GM12878 (cell line): ENCODE measurements at regions not wholly inside any gene's neighbourhood (a gene's known extent, or its start where the extent isn't known, plus 50 kb on each side); places are given as distances from the start of the nearest gene placed in this dataset.

Source experiments
- ATAC-seq: fragments of 200-7000 bp; cut with Tn5 transposase; 3 replicates; pipeline ENCODE4 v1.9.1; 2020; ENCODE audit warnings: mild to moderate bottlenecking, moderate library complexity
- BruUV-seq: library from RNA; stranded (reverse); fragments of 400-500 nt; replicated peaks from 2 replicates; lab custom pipeline; 2021; lab: Mats Ljungman, UMichigan
- CTCF ChIA-PET: fragments of 300-600 bp; sonication (Branson Sonifier 250); formaldehyde crosslinking; extraction: SDS; loops from one replicate; lab custom pipeline; 2021; ENCODE audit warnings: inconsistent platforms; lab: Yijun Ruan, JAX
- POLR2A ChIA-PET: fragments of 350-600 bp; formaldehyde crosslinking; extraction: SDS; loops from one replicate; lab custom pipeline; 2021; ENCODE audit warnings: inconsistent platforms; lab: Charles Lee
- RAD21 ChIA-PET: fragments of 300-600 bp; sonication (Branson Sonifier 250); formaldehyde crosslinking; loops from one replicate; lab custom pipeline; 2023; ENCODE audit warnings: antibody characterized with exemption; ENCODE audit not compliant: unreplicated experiment; lab: Charles Lee
- SMC1A ChIA-PET: fragments of 300-600 bp; sonication (Branson Sonifier 250); formaldehyde crosslinking; loops from one replicate; lab custom pipeline; 2023; ENCODE audit not compliant: unreplicated experiment, uncharacterized antibody; lab: Charles Lee
- DNase-seq: peaks from one replicate; pipeline ENCODE4 v3.0.0-alpha.2; 2011; ENCODE audit warnings: low read depth, low spot score
- FAIRE-seq: peaks from 3 replicates; lab custom pipeline; 2011; peaks lifted over from hg19 to GRCh38; lab: Jason Lieb, UNC
- H2AFZ ChIP-seq: 2 replicates; pipeline ENCODE4 v1.6.0; 2011; ENCODE audit warnings: low read depth, low read length, control low read depth; ENCODE audit not compliant: control insufficient read depth
- H3K27ac ChIP-seq: 2 replicates; pipeline ENCODE4 v1.5.1; 2011; ENCODE audit warnings: control low read depth; ENCODE audit not compliant: control insufficient read depth, insufficient read depth
- H3K27me3 ChIP-seq, 2 experiments: replicated peaks in 1 of 2; 2 replicates each; pipeline versions ENCODE4 v1.6.0 to v1.6.1; 2011; ENCODE audit warnings: low read length in 1 of 2; ENCODE audit not compliant: control insufficient read depth in 2 of 2, insufficient read depth in 2 of 2
- H3K36me3 ChIP-seq, 2 experiments: 2 replicates each; pipeline ENCODE4 v1.5.1; 2011; ENCODE audit warnings: low read length in 1 of 2; ENCODE audit not compliant: control insufficient read depth in 2 of 2, insufficient read depth in 2 of 2
- H3K4me1 ChIP-seq: 2 replicates; pipeline ENCODE4 v1.6.1; 2011; ENCODE audit warnings: mild to moderate bottlenecking, low read length, moderate library complexity, mixed read lengths; ENCODE audit not compliant: control insufficient read depth, insufficient read depth
- H3K4me2 ChIP-seq: 2 replicates; pipeline ENCODE4 v1.6.0; 2011; ENCODE audit warnings: control low read depth; ENCODE audit not compliant: control insufficient read depth, insufficient read depth
- H3K4me3 ChIP-seq: fragments of 200-600 bp; sonication (generic); 2 replicates; pipeline ENCODE4 v1.5.1; 2016
- H3K79me2 ChIP-seq: 2 replicates; pipeline ENCODE4 v1.6.0; 2011; ENCODE audit warnings: low read length; ENCODE audit not compliant: control insufficient read depth, insufficient read depth
- H3K9ac ChIP-seq: 2 replicates; pipeline ENCODE4 v1.8.0; 2011; ENCODE audit warnings: low read length, control low read depth, mixed read lengths; ENCODE audit not compliant: control insufficient read depth, insufficient read depth
- H3K9me3 ChIP-seq: replicated peaks from 3 replicates; pipeline ENCODE4 v1.5.1; 2011; ENCODE audit warnings: mild to moderate bottlenecking, low read length; ENCODE audit not compliant: control insufficient read depth, insufficient read depth
- H4K20me1 ChIP-seq: 2 replicates; pipeline ENCODE4 v1.6.0; 2011; ENCODE audit not compliant: control insufficient read depth, insufficient read depth
- CEBPB ChIP-seq, 2 experiments: fragments of 150-350 bp in 1 of 2; IDR thresholded peaks; 2 replicates each; pipeline ENCODE4 v1.6.1; 2012 to 2014; ENCODE audit warnings: low read depth in 2 of 2, low read length in 2 of 2, borderline replicate concordance in 1 of 2, inconsistent platforms in 1 of 2
- CREM ChIP-seq: IDR thresholded peaks from 2 replicates; pipeline ENCODE4 v1.6.1; 2014; ENCODE audit warnings: antibody characterized with exemption, low read depth
- DPF2 ChIP-seq: fragments of 450-650 bp; IDR thresholded peaks from 2 replicates; pipeline ENCODE4 v1.6.1; 2017; ENCODE audit warnings: mild to moderate bottlenecking
- EED ChIP-seq: sonication (generic); IDR thresholded peaks from 2 replicates; pipeline ENCODE4 v1.6.1; 2016; ENCODE audit warnings: antibody characterized with exemption, low read depth
- IKZF1 ChIP-seq: fragments of 450-650 bp; conservative IDR thresholded peaks from 2 replicates; pipeline ENCODE4 v1.6.1; 2017; ENCODE audit warnings: antibody characterized with exemption, mild to moderate bottlenecking
- IRF5 ChIP-seq: fragments of 450-650 bp; IDR thresholded peaks from 2 replicates; pipeline ENCODE4 v1.6.1; 2017; ENCODE audit warnings: borderline replicate concordance
- JUND ChIP-seq: IDR thresholded peaks from 2 replicates; pipeline ENCODE4 v1.6.1; 2012; ENCODE audit warnings: low read depth, mild to moderate bottlenecking, low read length, improper control_type of control experiment, moderate library complexity
- KLF5 ChIP-seq: fragments of 450-650 bp; IDR thresholded peaks from 2 replicates; pipeline ENCODE4 v1.6.1; 2014; ENCODE audit warnings: mild to moderate bottlenecking; ENCODE audit not compliant: partially characterized antibody
- LARP7 ChIP-seq: fragments of 450-650 bp; IDR thresholded peaks from 2 replicates; pipeline ENCODE4 v1.6.1; 2017; ENCODE audit warnings: mild to moderate bottlenecking
- NR2F1 ChIP-seq: fragments of 450-650 bp; conservative IDR thresholded peaks from 2 replicates; pipeline ENCODE4 v1.6.1; 2017; ENCODE audit warnings: mild to moderate bottlenecking
- SMAD5 ChIP-seq: IDR thresholded peaks from 2 replicates; pipeline ENCODE4 v1.6.1; 2016; ENCODE audit warnings: antibody characterized with exemption, low read depth
- SREBF2 ChIP-seq: IDR thresholded peaks from 2 replicates; pipeline ENCODE4 v1.6.1; 2012; ENCODE audit warnings: mild to moderate bottlenecking, low read length
- SUZ12 ChIP-seq: fragments of 200-600 bp; sonication (generic); IDR thresholded peaks from one replicate; pipeline ENCODE4 v1.6.1; 2018; ENCODE audit warnings: antibody characterized with exemption, mild to moderate bottlenecking; ENCODE audit not compliant: unreplicated experiment
- YY1 ChIP-seq: IDR thresholded peaks from 2 replicates; pipeline ENCODE4 v1.6.1; 2011; ENCODE audit warnings: low read depth, mild to moderate bottlenecking, low read length
- WGBS: methylation state at CpG from one replicate; pipeline ENCODE4 v1.1.6; 2016; ENCODE audit warnings: low lambda C conversion rate; ENCODE audit not compliant: insufficient replicate concordance, insufficient coverage; ENCODE audit errors: missing lambda C conversion rate; 5-methylcytosine and 5-hydroxymethylcytosine counted together
- in situ Hi-C: fragments of 300-500 bp; cut with MboI; formaldehyde crosslinking; loops from 9 replicates; pipeline ENCODE4 v1.14.3; 2018; ENCODE audit warnings: mixed read lengths
- intact Hi-C: fragments of 100-400 bp; cut with micrococcal nuclease; formaldehyde crosslinking; loops from one replicate; pipeline ENCODE4 v1.14.2; 2022; ENCODE audit not compliant: unreplicated experiment
- TF ChIP-seq, protein P1 (sequence below): IDR thresholded peaks from 2 replicates; pipeline ENCODE4 v1.6.1; 2011; ENCODE audit warnings: mild to moderate bottlenecking, low read depth, low read length, moderate library complexity; ENCODE audit not compliant: insufficient replicate concordance
- TF ChIP-seq, protein P2 (sequence below): fragments of 450-650 bp; conservative IDR thresholded peaks from 2 replicates; pipeline ENCODE4 v1.6.1; 2017; ENCODE audit warnings: mild to moderate bottlenecking, moderate library complexity
- TF ChIP-seq, protein P3 (sequence below): IDR thresholded peaks from 2 replicates; pipeline ENCODE4 v1.6.1; 2011; ENCODE audit warnings: borderline replicate concordance, low read depth, mild to moderate bottlenecking, moderate library complexity, low read length; ENCODE audit not compliant: insufficient read depth, poor library complexity, severe bottlenecking

- TF ChIP-seq, protein P1, sequence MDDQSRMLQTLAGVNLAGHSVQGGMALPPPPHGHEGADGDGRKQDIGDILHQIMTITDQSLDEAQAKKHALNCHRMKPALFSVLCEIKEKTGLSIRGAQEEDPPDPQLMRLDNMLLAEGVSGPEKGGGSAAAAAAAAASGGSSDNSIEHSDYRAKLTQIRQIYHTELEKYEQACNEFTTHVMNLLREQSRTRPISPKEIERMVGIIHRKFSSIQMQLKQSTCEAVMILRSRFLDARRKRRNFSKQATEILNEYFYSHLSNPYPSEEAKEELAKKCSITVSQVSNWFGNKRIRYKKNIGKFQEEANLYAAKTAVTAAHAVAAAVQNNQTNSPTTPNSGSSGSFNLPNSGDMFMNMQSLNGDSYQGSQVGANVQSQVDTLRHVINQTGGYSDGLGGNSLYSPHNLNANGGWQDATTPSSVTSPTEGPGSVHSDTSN, result no peak
- TF ChIP-seq EED, result no peak
Measured at GRCh38 chr2:150605664-150606063, 118.2 kb upstream of the RND3 start (continued).

DNA sequence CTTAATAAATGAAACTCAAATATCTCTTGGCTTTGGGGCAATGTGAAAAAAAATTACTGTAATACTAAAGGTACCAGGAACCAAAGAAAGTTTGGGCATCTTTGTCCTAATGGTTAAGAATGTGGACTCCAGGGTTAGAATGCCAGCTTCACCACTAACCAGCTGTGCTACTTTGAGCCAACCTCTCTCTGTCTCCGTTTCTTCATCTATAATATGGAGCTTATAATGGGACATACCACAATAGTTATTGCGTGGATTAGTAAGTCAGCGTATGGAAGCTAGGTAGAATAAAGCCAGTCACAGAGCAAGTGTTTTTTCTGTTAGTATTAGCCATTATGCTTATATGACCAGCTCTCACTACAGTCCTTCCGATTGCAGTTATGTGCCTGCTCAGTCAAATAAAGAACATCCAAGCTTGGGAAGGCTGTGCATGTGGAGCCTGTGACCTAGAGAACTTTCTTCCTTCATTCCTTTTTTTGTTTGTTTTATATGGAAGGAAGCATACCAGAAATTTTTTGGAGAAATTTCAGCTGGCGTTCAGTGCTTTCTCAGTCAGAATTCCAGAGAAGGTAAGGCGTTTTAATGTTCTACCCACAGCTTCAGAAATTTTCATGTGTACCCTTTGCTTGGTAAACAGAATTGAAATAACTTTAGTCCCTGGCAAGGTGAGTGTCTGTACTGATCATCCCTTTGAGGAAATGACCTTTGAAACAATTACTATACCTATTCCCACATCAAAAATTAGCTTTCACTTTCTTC, 114.0 kb upstream of the RND3 start:
- no peaks in the 10 kb centered on the region for H3K9me3 ChIP-seq
- FAIRE-seq (no peak), DNase-seq (no peak), ATAC-seq (no peak; the same call in 2 of the 3 replicates)
- ChIA-PET RAD21 (interaction anchor here (0.6 to 5.0 kb wide), 25 partner anchors 8 to 125 kb away, joined by 3 to 41 read pairs (median 7); no protein-coding TSS in a partner anchor), SMC1A (interaction anchor here (0.6 to 3.9 kb wide), 44 partner anchors 9 to 1006 kb away, joined by 3 to 39 read pairs (median 5); no protein-coding TSS in a partner anchor), CTCF (interaction anchor here (0.7 to 3.7 kb wide), 35 partner anchors 8 to 808 kb away, joined by 3 to 40 read pairs (median 5); no protein-coding TSS in a partner anchor), POLR2A (interaction anchor here (0.7 to 2.7 kb wide), 10 partner anchors 15 to 134 kb away, joined by 3 to 8 read pairs (median 4); no protein-coding TSS in a partner anchor)
- 46% methylated on average over 6 of the region's 6 CpGs for WGBS
- H3K27ac ChIP-seq, result no peak overlapping the region
- H3K4me2 ChIP-seq, result no peak overlapping the region
- H3K79me2 ChIP-seq, result no peaks in the 10 kb centered on the region
- no peak overlapping the region for H3K4me3 ChIP-seq
- in situ Hi-C loops, result no loop called here
- intact Hi-C loops, result loop anchor here (5.0 kb wide), 1 partner anchor 451 kb away; no protein-coding TSS in a partner anchor
- H4K20me1 ChIP-seq, result no peaks in the 10 kb centered on the region
- H3K36me3 ChIP-seq, result no peaks in the 10 kb centered on the region
- no peak overlapping the region for H3K9ac ChIP-seq
- no TSS peak for BruUV-seq
- no peaks in the 10 kb centered on the region for H3K27me3 ChIP-seq
- H2AFZ ChIP-seq, result no peak overlapping the region
- H3K4me1 ChIP-seq, result no peaks in the 10 kb centered on the region
- TF ChIP-seq SMAD5, result no peak
- no peak for TF ChIP-seq DPF2
- TF ChIP-seq SREBF2, result no peak
- TF ChIP-seq CREM, result no peak
- no peak for TF ChIP-seq IKZF1
- no peak for TF ChIP-seq YY1
- TF ChIP-seq IRF5, result no peak
- TF ChIP-seq, protein P2, sequence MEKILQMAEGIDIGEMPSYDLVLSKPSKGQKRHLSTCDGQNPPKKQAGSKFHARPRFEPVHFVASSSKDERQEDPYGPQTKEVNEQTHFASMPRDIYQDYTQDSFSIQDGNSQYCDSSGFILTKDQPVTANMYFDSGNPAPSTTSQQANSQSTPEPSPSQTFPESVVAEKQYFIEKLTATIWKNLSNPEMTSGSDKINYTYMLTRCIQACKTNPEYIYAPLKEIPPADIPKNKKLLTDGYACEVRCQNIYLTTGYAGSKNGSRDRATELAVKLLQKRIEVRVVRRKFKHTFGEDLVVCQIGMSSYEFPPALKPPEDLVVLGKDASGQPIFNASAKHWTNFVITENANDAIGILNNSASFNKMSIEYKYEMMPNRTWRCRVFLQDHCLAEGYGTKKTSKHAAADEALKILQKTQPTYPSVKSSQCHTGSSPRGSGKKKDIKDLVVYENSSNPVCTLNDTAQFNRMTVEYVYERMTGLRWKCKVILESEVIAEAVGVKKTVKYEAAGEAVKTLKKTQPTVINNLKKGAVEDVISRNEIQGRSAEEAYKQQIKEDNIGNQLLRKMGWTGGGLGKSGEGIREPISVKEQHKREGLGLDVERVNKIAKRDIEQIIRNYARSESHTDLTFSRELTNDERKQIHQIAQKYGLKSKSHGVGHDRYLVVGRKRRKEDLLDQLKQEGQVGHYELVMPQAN, result no peak
- no peak for TF ChIP-seq SUZ12
- TF ChIP-seq, protein P3, sequence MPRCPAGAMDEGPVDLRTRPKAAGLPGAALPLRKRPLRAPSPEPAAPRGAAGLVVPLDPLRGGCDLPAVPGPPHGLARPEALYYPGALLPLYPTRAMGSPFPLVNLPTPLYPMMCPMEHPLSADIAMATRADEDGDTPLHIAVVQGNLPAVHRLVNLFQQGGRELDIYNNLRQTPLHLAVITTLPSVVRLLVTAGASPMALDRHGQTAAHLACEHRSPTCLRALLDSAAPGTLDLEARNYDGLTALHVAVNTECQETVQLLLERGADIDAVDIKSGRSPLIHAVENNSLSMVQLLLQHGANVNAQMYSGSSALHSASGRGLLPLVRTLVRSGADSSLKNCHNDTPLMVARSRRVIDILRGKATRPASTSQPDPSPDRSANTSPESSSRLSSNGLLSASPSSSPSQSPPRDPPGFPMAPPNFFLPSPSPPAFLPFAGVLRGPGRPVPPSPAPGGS, result no peak
- TF ChIP-seq NR2F1, result no peak
- TF ChIP-seq KLF5, result no peak
- no peak for TF ChIP-seq CEBPB (IDR thresholded peaks at IDR 0.05; ENCODE audit: borderline replicate concordance in 1 of 2, low read depth in 2 of 2, low read length in 2 of 2)
- TF ChIP-seq LARP7, result no peak
- no peak for TF ChIP-seq JUND
